NCI-H524 (cell line): ENCODE measurements at regions not wholly inside any gene's neighbourhood (a gene's known extent, or its start where the extent isn't known, plus 50 kb on each side); places are given as distances from the start of the nearest gene placed in this dataset.

Source experiments
- DNase-seq, 2 experiments: peaks; one replicate each; lab custom pipeline; 2025; lab: John Stamatoyannopoulos, UW

GRCh38 chr3:34011171-34012101, 213.0 kb downstream of the PDCD6IP start:
- no peak for DNase-seq

GRCh38 chr3:34012102-34012461, 213.7 kb downstream of the PDCD6IP start:
- peak; percentile 68 to 84 for DNase-seq

- peak; percentile 7 to 63 for DNase-seq
Measured at GRCh38 chr3:34013818-34014570, 215.6 kb downstream of the PDCD6IP start.

GRCh38 chr3:34015204-34016142, 217.0 kb downstream of the PDCD6IP start:
- DNase-seq: peak in 1 of 2 experiments; percentile 22

DNA sequence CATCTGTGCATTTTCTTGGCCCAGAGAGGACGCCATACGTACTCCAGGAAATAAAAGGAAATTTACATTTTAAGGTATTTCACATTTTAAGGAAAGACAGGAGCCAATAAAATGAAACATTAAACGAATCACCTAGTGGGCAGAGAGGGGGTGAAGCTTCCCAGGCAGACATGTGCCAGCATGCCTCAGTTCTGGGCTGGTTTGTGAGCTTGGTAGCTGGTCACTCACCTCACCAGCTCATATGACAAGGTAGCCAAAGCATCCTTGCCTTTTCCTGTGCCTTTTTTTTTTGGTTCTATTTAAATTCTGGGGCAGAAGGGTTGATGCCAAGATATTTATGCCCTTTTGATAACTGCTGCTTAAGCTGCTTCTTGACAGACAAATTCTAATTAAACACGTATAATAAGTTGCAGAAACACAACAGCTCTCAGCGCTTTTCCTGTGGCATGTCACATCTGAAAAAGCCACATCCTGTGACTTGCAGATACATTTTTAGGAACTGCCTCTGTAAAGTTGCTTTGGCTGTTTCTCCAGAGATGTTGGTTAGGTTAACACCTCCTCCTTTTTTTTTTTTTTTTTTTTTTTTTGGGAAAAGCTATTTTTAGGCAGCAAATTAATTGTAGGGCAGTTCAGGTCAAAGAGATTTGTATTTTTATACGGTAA, 218.6 kb downstream of the PDCD6IP start:
- no peak for DNase-seq

DNA sequence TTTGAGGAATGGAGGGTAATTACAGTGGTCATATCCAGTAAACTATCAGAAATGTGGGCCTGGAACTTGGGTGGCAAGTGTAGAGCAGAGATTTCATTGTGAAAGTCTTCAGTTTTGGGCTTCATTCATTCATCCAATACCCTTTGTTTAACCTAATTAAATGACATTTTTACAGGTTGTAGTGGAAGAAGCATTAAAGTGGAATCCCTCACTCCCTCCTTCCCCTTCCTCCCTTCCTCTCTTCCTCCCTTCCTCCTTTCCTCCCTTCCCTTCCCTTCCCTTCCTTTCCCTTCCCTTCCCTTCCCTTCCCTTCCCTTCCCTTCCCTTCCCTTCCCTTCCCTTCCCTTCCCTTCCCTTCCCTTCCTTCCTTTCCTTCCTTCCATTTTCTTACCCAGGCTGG, 219.3 kb downstream of the PDCD6IP start:
- DNase-seq: no peak

DNA sequence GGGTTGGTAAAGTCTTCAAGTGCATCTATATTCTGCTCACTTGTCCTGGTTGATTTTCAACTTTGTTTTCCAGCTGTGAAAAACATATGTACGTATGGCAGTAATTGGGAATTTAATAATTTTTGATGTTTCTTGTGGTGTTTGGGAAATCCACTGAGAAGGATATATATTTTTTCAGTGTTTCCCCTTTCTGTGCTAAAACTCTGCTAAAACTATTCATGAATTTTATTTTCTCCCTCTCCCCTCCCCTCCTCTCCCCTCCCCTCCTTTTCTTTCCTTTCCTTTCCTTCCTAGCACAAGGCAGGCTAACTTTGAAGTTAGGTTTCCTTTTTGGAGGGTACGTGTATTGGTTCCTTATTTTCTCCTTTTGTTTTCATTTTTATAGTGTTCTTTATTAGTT, 220.7 kb downstream of the PDCD6IP start:
- no peak for DNase-seq

GRCh38 chr3:34020170-34020569, 221.7 kb downstream of the PDCD6IP start:
- no peak for DNase-seq

GRCh38 chr3:34020726-34021680, 222.6 kb downstream of the PDCD6IP start:
- peak; percentile 80 to 89 for DNase-seq

GRCh38 chr3:34022147-34022546, 223.7 kb downstream of the PDCD6IP start:
- no peak for DNase-seq

DNA sequence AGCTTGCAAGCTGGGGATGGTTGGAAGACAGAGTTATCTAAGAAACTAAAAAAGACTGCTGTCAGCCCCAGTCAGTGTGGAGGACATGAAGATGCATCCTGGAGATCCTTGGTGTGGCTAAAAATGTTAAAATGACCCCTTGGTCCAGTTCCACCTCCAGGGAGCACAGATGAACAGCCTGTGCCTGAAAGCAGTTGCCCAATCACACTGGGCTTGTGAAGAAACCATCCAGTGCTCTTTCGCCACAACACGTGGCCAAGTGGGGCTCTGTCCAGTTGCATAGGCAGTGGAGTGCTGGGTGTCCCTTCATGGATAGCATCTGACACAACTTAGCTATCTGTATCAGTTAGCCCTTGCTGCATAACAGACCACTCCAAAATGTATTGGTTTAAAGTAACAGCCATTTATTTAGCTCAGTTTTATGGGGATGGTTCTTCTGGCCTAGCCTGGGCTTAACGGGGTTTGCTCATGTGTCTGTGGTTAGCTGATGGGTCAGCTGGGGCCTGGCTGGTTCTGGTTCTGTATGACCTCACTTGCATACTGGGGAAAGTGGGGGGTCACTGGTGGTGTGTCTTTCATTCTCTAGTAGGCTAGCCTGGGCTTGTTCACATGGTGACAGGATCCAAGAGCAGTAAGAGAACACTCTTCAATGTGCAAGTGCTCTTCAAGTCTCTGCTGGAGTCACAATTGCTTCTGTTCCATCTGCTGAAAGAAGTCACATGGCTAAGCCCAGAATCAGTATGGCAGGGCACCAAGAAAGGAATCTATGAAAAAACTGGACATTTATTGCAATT, 226.2 kb downstream of the PDCD6IP start:
- DNase-seq: peak in 1 of 2 experiments; percentile 39

DNA sequence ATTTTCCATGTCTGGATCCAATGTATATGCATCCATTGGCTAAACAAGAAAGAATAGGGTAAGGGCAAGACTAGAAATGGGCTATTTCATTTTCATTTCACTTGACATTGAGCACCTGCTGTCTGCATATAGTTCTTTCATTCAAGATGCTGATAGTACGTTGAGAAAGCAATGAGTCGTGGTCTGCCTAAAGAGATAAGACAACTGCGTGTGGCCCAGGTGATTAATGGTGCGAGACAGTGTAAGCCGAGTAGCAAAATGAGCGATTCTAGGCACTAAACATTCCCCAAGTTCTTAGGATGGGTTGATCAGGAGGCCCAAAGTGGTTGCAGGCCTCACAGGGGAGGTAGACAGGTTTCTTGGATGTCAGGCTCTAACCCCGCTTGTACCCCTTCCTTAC, 235.4 kb downstream of the PDCD6IP start:
- DNase-seq: no peak

GRCh38 chr3:34034840-34035239, 236.4 kb downstream of the PDCD6IP start:
- DNase-seq: no peak

DNA sequence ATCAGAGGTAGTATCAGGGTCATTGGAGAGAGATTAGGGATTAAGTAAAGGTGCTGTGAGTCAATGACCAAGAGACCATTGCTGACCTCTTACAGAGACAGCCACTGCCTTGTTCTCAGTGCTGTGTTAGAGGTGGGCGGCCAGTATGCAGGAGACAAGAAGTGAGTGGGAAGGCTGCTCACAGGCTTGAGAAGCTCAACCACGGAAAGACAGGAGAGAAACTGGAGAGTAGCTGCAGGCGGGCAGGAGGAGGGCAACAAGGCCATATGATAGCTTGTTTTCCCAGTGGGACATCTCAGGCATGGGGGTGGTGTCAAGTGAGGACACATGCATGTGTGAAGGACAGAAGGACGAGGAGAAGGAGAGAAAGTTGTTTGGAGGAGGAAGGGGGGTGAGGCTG, 237.3 kb downstream of the PDCD6IP start:
- DNase-seq: no peak

DNA sequence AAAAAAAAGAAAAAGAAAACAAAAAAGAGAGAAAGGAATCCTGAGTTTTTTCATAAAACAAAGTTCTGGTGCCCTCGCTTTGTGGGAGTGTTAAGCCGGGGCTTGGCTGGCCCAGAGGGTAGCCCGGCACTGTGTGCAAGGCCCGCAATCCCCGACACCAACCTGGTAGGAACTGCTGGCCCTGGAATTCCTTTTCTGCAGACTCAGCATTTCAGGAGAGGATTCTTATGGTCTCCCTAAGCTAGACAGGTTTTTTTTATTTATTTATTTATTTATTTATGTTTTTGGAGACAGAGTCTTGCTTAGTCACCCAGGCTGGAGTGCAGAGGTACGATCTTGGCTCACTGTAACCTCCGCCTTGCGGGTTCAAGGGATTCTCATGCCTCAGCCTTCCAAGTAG, 238.8 kb downstream of the PDCD6IP start:
- DNase-seq: no peak

- no peak for DNase-seq
Measured at GRCh38 chr3:34038131-34038530, 239.7 kb downstream of the PDCD6IP start.

- no peak for DNase-seq
Measured at GRCh38 chr3:34046154-34046553, 247.7 kb downstream of the PDCD6IP start.

DNA sequence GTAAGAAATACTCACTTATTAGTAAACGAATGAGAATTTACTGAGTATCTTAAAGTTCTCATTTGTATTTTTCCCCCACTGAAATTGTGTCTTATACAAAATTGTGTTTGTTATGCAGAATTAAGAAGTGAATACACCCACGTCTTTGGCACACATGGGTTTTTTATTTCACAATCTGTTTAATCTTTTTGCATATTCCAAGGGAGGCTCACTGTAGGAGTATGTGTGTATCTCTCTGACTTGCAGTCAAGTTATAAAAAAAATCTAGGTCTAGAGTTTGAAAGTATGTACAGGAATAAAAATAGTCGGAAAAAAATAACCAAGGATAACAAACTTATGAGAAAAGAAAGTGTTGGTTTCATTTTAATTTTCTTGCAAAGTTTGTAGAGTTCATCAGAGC, 255.2 kb downstream of the PDCD6IP start:
- no peak for DNase-seq

- no peak for DNase-seq
Measured at GRCh38 chr3:34056181-34056910, 257.9 kb downstream of the PDCD6IP start.
